ENCODE measurements at regions not wholly inside any gene's neighbourhood (a gene's known extent, or its start where the extent isn't known, plus 50 kb on each side); places are given as distances from the start of the nearest gene placed in this dataset.
"Not testable (repeated sequence)": the region's sequence is repeated elsewhere in the genome, so short reads cannot be mapped to it uniquely, and the experiment has no call there.

GRCh38 chr21:38088916-38089762 lies 167.7 kb upstream of the KCNJ15 start:
- no peaks in the 10 kb centered on the region for H3K27me3 ChIP-seq (replicated peaks; ENCODE audit: control insufficient read depth, insufficient read depth, low read length, poor library complexity, severe bottlenecking)
- H3K4me3 ChIP-seq (ENCODE audit: insufficient read depth, low read depth, low read length, poor library complexity, severe bottlenecking), result no peak overlapping the region
- H3K27ac ChIP-seq (ENCODE audit: insufficient read depth, low read length, poor library complexity, severe bottlenecking), result no peak overlapping the region
- H3K36me3 ChIP-seq (ENCODE audit: control insufficient read depth, insufficient read depth, low read length), result no peaks in the 10 kb centered on the region
- no peak for DNase-seq
- no peaks in the 10 kb centered on the region for H3K9me3 ChIP-seq (ENCODE audit: control insufficient read depth, low read length)
- H3K4me1 ChIP-seq (ENCODE audit: control insufficient read depth, insufficient read depth, low read length, poor library complexity, severe bottlenecking), result no peaks in the 10 kb centered on the region

DNA sequence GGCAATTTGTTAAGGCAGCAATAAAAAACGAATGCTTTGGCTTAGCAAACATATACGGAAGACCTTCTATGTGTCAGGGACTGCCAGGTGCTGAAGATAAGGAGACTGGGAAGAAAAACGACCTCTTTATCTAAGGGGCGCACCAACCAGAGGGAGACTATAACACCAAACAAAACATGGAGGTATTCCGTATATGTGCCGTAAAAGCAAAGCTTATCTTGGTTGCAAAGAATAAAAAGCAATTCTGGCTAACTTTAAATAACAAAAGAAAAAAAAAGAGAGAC lies 167.1 kb upstream of the KCNJ15 start:
- no peak for DNase-seq
- Histone ChIP-seq H3K27ac (ENCODE audit: insufficient read depth, low read length, poor library complexity, severe bottlenecking) (no peak overlapping the region), H3K4me3 (ENCODE audit: insufficient read depth, low read depth, low read length, poor library complexity, severe bottlenecking) (no peak overlapping the region), H3K9me3 (ENCODE audit: control insufficient read depth, low read length) (no peaks in the 10 kb centered on the region), H3K36me3 (ENCODE audit: control insufficient read depth, insufficient read depth, low read length) (no peaks in the 10 kb centered on the region), H3K27me3 (replicated peaks; ENCODE audit: control insufficient read depth, insufficient read depth, low read length, poor library complexity, severe bottlenecking) (no peaks in the 10 kb centered on the region), H3K4me1 (ENCODE audit: control insufficient read depth, insufficient read depth, low read length, poor library complexity, severe bottlenecking) (no peaks in the 10 kb centered on the region)

DNA sequence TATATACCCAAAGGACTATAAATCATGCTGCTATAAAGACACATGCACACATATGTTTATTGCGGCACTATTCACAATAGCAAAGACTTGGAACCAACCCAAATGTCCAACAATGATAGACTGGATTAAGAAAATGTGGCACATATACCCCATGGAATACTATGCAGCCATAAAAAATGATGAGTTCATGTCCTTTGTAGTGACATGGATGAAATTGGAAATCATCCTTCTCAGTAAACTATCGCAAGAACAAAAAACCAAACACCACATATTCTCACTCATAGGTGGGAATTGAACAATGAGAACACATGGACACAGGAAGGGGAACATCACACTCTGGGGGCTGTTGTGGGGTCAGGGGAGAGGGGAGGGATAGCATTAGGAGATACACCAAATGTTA lies 165.7 kb upstream of the KCNJ15 start:
- H3K4me3 ChIP-seq (ENCODE audit: insufficient read depth, low read depth, low read length, poor library complexity, severe bottlenecking); H3K27ac ChIP-seq (ENCODE audit: insufficient read depth, low read length, poor library complexity, severe bottlenecking); H3K36me3 ChIP-seq (ENCODE audit: control insufficient read depth, insufficient read depth, low read length); DNase-seq; H3K9me3 ChIP-seq (ENCODE audit: control insufficient read depth, low read length); H3K27me3 ChIP-seq (replicated peaks; ENCODE audit: control insufficient read depth, insufficient read depth, low read length, poor library complexity, severe bottlenecking); H3K4me1 ChIP-seq (ENCODE audit: control insufficient read depth, insufficient read depth, low read length, poor library complexity, severe bottlenecking): not testable (repeated sequence)

GRCh38 chr21:38092051-38092450 lies 164.7 kb upstream of the KCNJ15 start:
- H3K4me1 ChIP-seq (ENCODE audit: control insufficient read depth, insufficient read depth, low read length, poor library complexity, severe bottlenecking), result no peaks in the 10 kb centered on the region
- no peak overlapping the region for H3K27ac ChIP-seq (ENCODE audit: insufficient read depth, low read length, poor library complexity, severe bottlenecking)
- no peak overlapping the region for H3K4me3 ChIP-seq (ENCODE audit: insufficient read depth, low read depth, low read length, poor library complexity, severe bottlenecking)
- DNase-seq, result no peak
- H3K27me3 ChIP-seq (replicated peaks; ENCODE audit: control insufficient read depth, insufficient read depth, low read length, poor library complexity, severe bottlenecking), result no peaks in the 10 kb centered on the region
- no peaks in the 10 kb centered on the region for H3K9me3 ChIP-seq (ENCODE audit: control insufficient read depth, low read length)
- no peaks in the 10 kb centered on the region for H3K36me3 ChIP-seq (ENCODE audit: control insufficient read depth, insufficient read depth, low read length)

GRCh38 chr21:38095220-38095619 lies 161.6 kb upstream of the KCNJ15 start:
- Histone ChIP-seq H3K4me1 (ENCODE audit: control insufficient read depth, insufficient read depth, low read length, poor library complexity, severe bottlenecking) (no peaks in the 10 kb centered on the region), H3K4me3 (ENCODE audit: insufficient read depth, low read depth, low read length, poor library complexity, severe bottlenecking) (no peak overlapping the region), H3K27me3 (replicated peaks; ENCODE audit: control insufficient read depth, insufficient read depth, low read length, poor library complexity, severe bottlenecking) (no peaks in the 10 kb centered on the region), H3K36me3 (ENCODE audit: control insufficient read depth, insufficient read depth, low read length) (no peaks in the 10 kb centered on the region), H3K9me3 (ENCODE audit: control insufficient read depth, low read length) (no peaks in the 10 kb centered on the region), H3K27ac (ENCODE audit: insufficient read depth, low read length, poor library complexity, severe bottlenecking) (no peak overlapping the region)
- no peak for DNase-seq

- no peaks in the 10 kb centered on the region for H3K27me3 ChIP-seq (replicated peaks; ENCODE audit: control insufficient read depth, insufficient read depth, low read length, poor library complexity, severe bottlenecking)
- H3K9me3 ChIP-seq (ENCODE audit: control insufficient read depth, low read length), result no peaks in the 10 kb centered on the region
- no peak overlapping the region for H3K4me3 ChIP-seq (ENCODE audit: insufficient read depth, low read depth, low read length, poor library complexity, severe bottlenecking)
- H3K36me3 ChIP-seq (ENCODE audit: control insufficient read depth, insufficient read depth, low read length), result no peaks in the 10 kb centered on the region
- no peaks in the 10 kb centered on the region for H3K4me1 ChIP-seq (ENCODE audit: control insufficient read depth, insufficient read depth, low read length, poor library complexity, severe bottlenecking)
- no peak for DNase-seq
- no peak overlapping the region for H3K27ac ChIP-seq (ENCODE audit: insufficient read depth, low read length, poor library complexity, severe bottlenecking)
These were observed 159.0 kb upstream of the KCNJ15 start for GRCh38 chr21:38097789-38098188.

DNA sequence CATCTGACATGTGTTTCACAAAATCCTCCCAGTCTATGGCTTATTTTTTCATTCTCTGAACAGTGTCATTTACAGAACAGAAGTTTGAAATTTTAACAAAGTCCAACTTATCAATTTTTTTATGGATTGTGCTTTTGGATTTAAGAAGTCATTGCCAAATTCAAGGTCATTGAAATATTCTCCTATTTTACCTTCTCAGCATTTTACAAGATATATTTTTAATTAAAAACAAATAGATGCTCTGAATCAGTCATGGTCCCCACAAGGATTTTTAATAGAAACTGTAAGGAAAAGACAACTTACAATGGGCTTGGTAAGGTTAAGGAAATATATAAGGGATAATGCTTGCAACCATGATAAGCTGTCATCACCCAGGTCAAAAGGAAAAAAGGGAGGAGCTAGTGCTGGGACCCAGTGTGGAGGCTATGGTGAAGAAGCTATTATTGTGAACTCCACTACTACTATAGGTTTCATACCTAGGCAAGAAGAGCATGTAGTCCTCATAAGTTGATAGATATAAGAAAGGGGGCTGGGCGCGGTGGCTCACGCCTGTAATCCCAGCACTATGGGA lies 144.5 kb upstream of the KCNJ15 start:
- Histone ChIP-seq H3K27ac (ENCODE audit: insufficient read depth, low read length, poor library complexity, severe bottlenecking) (no peak overlapping the region), H3K9me3 (ENCODE audit: control insufficient read depth, low read length) (no peaks in the 10 kb centered on the region), H3K36me3 (ENCODE audit: control insufficient read depth, insufficient read depth, low read length) (no peaks in the 10 kb centered on the region), H3K4me3 (ENCODE audit: insufficient read depth, low read depth, low read length, poor library complexity, severe bottlenecking) (no peak overlapping the region), H3K4me1 (ENCODE audit: control insufficient read depth, insufficient read depth, low read length, poor library complexity, severe bottlenecking) (no peaks in the 10 kb centered on the region), H3K27me3 (replicated peaks; ENCODE audit: control insufficient read depth, insufficient read depth, low read length, poor library complexity, severe bottlenecking) (no peaks in the 10 kb centered on the region)
- no peak for DNase-seq

- H3K36me3 ChIP-seq (ENCODE audit: control insufficient read depth, insufficient read depth, low read length), result no peaks in the 10 kb centered on the region
- no peak for DNase-seq
- H3K9me3 ChIP-seq (ENCODE audit: control insufficient read depth, low read length), result no peaks in the 10 kb centered on the region
- H3K4me1 ChIP-seq (ENCODE audit: control insufficient read depth, insufficient read depth, low read length, poor library complexity, severe bottlenecking), result no peaks in the 10 kb centered on the region
- no peaks in the 10 kb centered on the region for H3K27me3 ChIP-seq (replicated peaks; ENCODE audit: control insufficient read depth, insufficient read depth, low read length, poor library complexity, severe bottlenecking)
- H3K4me3 ChIP-seq (ENCODE audit: insufficient read depth, low read depth, low read length, poor library complexity, severe bottlenecking), result no peak overlapping the region
- H3K27ac ChIP-seq (ENCODE audit: insufficient read depth, low read length, poor library complexity, severe bottlenecking), result no peak overlapping the region
These were observed 142.0 kb upstream of the KCNJ15 start for GRCh38 chr21:38114717-38115333.

GRCh38 chr21:38115870-38116269 lies 140.9 kb upstream of the KCNJ15 start:
- H3K27ac ChIP-seq (ENCODE audit: insufficient read depth, low read length, poor library complexity, severe bottlenecking), result no peak overlapping the region
- H3K4me1 ChIP-seq (ENCODE audit: control insufficient read depth, insufficient read depth, low read length, poor library complexity, severe bottlenecking), result no peaks in the 10 kb centered on the region
- no peaks in the 10 kb centered on the region for H3K36me3 ChIP-seq (ENCODE audit: control insufficient read depth, insufficient read depth, low read length)
- DNase-seq, result no peak
- H3K4me3 ChIP-seq (ENCODE audit: insufficient read depth, low read depth, low read length, poor library complexity, severe bottlenecking), result no peak overlapping the region
- H3K27me3 ChIP-seq (replicated peaks; ENCODE audit: control insufficient read depth, insufficient read depth, low read length, poor library complexity, severe bottlenecking), result no peaks in the 10 kb centered on the region
- H3K9me3 ChIP-seq (ENCODE audit: control insufficient read depth, low read length), result no peaks in the 10 kb centered on the region

DNA sequence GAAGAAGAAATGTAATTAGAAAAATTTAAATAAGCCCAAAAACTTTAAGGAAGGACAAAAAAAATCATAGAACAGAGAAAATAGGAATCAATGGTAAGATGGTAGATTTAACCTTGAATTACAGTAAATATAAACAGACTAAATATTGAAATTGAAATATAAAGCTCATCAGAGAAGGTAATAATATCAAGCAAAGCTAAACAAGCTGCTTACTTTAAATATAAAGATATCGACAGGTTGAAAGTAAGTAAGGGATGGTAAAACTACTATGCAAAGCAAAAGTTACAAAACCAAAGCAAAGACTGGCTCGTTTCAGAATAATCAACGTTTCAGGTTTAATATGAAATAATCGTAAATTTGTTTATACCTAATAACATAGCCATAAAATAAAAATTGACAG lies 137.0 kb upstream of the KCNJ15 start:
- H3K4me3 ChIP-seq (ENCODE audit: insufficient read depth, low read depth, low read length, poor library complexity, severe bottlenecking), result no peak overlapping the region
- H3K27ac ChIP-seq (ENCODE audit: insufficient read depth, low read length, poor library complexity, severe bottlenecking), result no peak overlapping the region
- no peak for DNase-seq
- H3K4me1 ChIP-seq (ENCODE audit: control insufficient read depth, insufficient read depth, low read length, poor library complexity, severe bottlenecking), result no peaks in the 10 kb centered on the region
- H3K27me3 ChIP-seq (replicated peaks; ENCODE audit: control insufficient read depth, insufficient read depth, low read length, poor library complexity, severe bottlenecking), result no peaks in the 10 kb centered on the region
- H3K9me3 ChIP-seq (ENCODE audit: control insufficient read depth, low read length), result no peaks in the 10 kb centered on the region
- H3K36me3 ChIP-seq (ENCODE audit: control insufficient read depth, insufficient read depth, low read length), result no peaks in the 10 kb centered on the region

Data from effector memory CD4-positive, alpha-beta T cell (primary cell).